HUES64 (cell line): ENCODE measurements at regions not wholly inside any gene's neighbourhood (a gene's known extent, or its start where the extent isn't known, plus 50 kb on each side); places are given as distances from the start of the nearest gene placed in this dataset.

Source experiments
- H3K27ac ChIP-seq: 2 replicates; pipeline ENCODE4 v1.7.0; 2013; ENCODE audit warnings: low read depth, low read length, inconsistent platforms
- H3K27me3 ChIP-seq: 2 replicates; pipeline ENCODE4 v1.6.1; 2013; ENCODE audit warnings: mild to moderate bottlenecking, low read length; ENCODE audit not compliant: insufficient read depth
- H3K36me3 ChIP-seq: 2 replicates; pipeline ENCODE4 v1.6.1; 2013; ENCODE audit warnings: mild to moderate bottlenecking, low read length; ENCODE audit not compliant: insufficient read depth
- H3K4me1 ChIP-seq: 2 replicates; pipeline ENCODE4 v1.6.1; 2013; ENCODE audit warnings: mild to moderate bottlenecking, low read length, moderate library complexity; ENCODE audit not compliant: insufficient read depth
- H3K4me3 ChIP-seq: 2 replicates; pipeline ENCODE4 v1.5.1; 2013; ENCODE audit warnings: mild to moderate bottlenecking, low read length, moderate library complexity
- H3K9ac ChIP-seq: 2 replicates; pipeline ENCODE4 v1.6.1; 2013; ENCODE audit warnings: mild to moderate bottlenecking, low read depth, low read length
- H3K9me3 ChIP-seq: 2 replicates; pipeline ENCODE4 v1.6.1; 2013; ENCODE audit warnings: low read depth, low read length; ENCODE audit not compliant: insufficient read depth
- WGBS: fragments of 150-250, 120-280 bp; methylation state at CpG from one replicate; pipeline ENCODE4 v1.1.7; 2013; ENCODE audit warnings: missing lambda C conversion rate; 5-methylcytosine and 5-hydroxymethylcytosine counted together

- Histone ChIP-seq H3K27ac (no peak overlapping the region), H3K4me1 (peaks cover 3% of the 10 kb centered on the region), H3K27me3 (no peaks in the 10 kb centered on the region), H3K4me3 (no peak overlapping the region), H3K36me3 (no peaks in the 10 kb centered on the region), H3K9me3 (peaks cover 26% of the 10 kb centered on the region), H3K9ac (no peak overlapping the region)
- WGBS, result 93% methylated on average over 11 of the region's 11 CpGs
Measured at GRCh38 chr10:31700181-31700611, 228.4 kb downstream of the ARHGAP12 start.

GRCh38 chr10:31698181-31698830 lies 230.3 kb downstream of the ARHGAP12 start:
- Histone ChIP-seq H3K4me1 (peaks cover 13% of the 10 kb centered on the region), H3K27ac (no peak overlapping the region), H3K27me3 (no peaks in the 10 kb centered on the region), H3K4me3 (no peak overlapping the region), H3K9me3 (peaks cover 10% of the 10 kb centered on the region), H3K9ac (no peak overlapping the region), H3K36me3 (no peaks in the 10 kb centered on the region)
- WGBS, result 88% methylated on average over 10 of the region's 11 CpGs

- H3K4me1 ChIP-seq, result peaks cover 13% of the 10 kb centered on the region
- no peak overlapping the region for H3K9ac ChIP-seq
- H3K9me3 ChIP-seq, result peaks cover 3% of the 10 kb centered on the region
- no peak overlapping the region for H3K4me3 ChIP-seq
- H3K27me3 ChIP-seq, result no peaks in the 10 kb centered on the region
- no peaks in the 10 kb centered on the region for H3K36me3 ChIP-seq
- 84% methylated on average over 19 of the region's 19 CpGs for WGBS
- H3K27ac ChIP-seq, result no peak overlapping the region
Measured at GRCh38 chr10:31697271-31698180, 231.1 kb downstream of the ARHGAP12 start.

DNA sequence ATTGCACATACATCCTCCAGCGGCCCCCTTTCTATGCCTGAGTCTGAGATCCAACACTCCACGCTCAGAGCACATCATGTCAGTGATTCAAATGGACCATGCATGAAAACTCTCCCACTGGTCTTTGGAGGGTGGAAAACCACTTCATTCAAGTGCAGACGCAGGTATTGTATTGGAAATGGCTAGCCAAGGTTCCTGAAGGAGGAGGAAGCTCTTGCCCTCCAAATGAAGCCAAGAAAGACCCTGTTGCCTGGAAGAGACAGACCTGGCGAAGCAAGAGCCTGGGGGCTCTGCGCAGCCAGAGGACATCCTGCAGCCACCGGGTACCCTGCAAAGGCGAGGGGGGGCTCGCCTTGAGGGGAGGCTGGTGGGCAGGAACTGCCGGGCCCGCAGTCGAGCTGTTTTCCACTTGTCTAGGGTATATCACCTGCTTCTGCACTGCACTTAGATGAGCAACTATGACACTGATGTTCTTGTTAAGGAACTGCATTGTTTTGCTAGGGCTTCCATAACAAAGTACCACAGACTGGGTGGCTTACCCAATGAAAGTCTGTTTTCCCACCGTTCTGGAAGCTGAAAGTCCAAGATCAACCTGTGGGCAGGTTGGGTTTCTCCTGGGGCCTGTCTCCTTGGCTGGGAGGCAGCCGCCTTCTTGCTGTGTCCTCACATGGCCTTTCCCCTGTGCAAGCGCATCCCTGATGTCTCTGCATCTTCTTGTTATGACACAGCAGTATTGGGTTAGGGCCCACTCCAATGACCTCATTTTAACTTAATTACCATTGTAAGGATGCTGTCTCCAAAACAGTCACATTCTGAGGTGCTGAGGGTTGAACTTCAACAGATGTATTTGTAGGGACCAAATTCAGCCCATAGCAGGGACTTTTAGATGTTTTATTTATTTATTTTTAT lies 233.4 kb downstream of the ARHGAP12 start:
- peak overlapping the region; percentile 2; the same call in 1 of the 2 replicates for H3K27ac ChIP-seq
- no peaks in the 10 kb centered on the region for H3K36me3 ChIP-seq
- WGBS, result 72% methylated on average over 14 of the region's 14 CpGs
- no peak overlapping the region for H3K4me3 ChIP-seq
- no peaks in the 10 kb centered on the region for H3K27me3 ChIP-seq
- no peak overlapping the region for H3K9ac ChIP-seq
- peaks cover 13% of the 10 kb centered on the region for H3K4me1 ChIP-seq
- peaks cover 4% of the 10 kb centered on the region; the same call in 1 of the 2 replicates for H3K9me3 ChIP-seq

- H3K27ac ChIP-seq, result no peak overlapping the region
- peaks cover 13% of the 10 kb centered on the region for H3K4me1 ChIP-seq
- no peaks in the 10 kb centered on the region for H3K36me3 ChIP-seq
- no peak overlapping the region for H3K4me3 ChIP-seq
- peaks cover 14% of the 10 kb centered on the region for H3K9me3 ChIP-seq
- H3K9ac ChIP-seq, result no peak overlapping the region
- 81% methylated on average over 6 of the region's 6 CpGs for WGBS
- no peaks in the 10 kb centered on the region for H3K27me3 ChIP-seq
Measured at GRCh38 chr10:31694126-31694685, 234.4 kb downstream of the ARHGAP12 start.

DNA sequence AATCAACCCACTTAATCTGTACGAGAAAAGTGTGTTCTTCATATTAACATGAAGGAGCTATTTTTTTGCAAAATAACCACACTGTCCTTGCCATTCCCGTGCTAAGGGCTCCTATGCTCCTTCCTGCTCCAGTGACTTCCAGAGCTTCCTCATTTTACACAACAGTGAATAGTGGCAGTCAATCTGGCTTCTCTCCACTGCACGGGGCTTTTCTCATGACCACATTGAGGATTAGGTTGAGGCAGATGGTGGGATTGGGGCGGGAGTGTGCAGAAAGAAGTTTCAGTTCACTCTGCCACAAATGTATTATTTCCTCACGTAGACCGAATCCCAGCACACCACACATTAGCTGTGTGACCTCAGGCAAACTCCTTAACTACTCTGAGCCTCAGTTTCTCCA lies 235.1 kb downstream of the ARHGAP12 start:
- no peak overlapping the region for H3K9ac ChIP-seq
- H3K27me3 ChIP-seq, result no peaks in the 10 kb centered on the region
- 95% methylated on average over 6 of the region's 6 CpGs for WGBS
- no peak overlapping the region for H3K4me3 ChIP-seq
- H3K36me3 ChIP-seq, result no peaks in the 10 kb centered on the region
- H3K27ac ChIP-seq, result no peak overlapping the region
- peaks cover 18% of the 10 kb centered on the region for H3K9me3 ChIP-seq
- H3K4me1 ChIP-seq, result peaks cover 13% of the 10 kb centered on the region

DNA sequence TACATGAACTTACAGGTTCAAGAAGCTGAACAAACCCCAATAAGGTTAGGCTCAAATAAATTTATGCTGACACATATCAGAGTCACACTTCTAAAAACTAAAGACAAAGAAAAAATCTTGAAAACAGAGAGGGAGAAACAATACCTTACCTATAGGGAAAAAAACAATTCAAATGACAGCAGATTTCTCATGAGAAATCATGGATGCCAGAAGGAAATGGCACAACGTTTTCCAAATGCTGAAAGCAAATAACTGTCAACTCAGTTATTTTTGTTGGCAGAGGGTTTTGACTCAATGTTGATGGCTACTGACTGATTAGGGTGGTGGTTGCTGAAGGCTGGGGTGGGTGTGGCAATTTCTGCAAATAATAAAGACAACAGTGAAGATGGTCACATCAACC lies 239.4 kb downstream of the ARHGAP12 start:
- H3K27ac ChIP-seq, result no peak overlapping the region
- H3K9ac ChIP-seq, result no peak overlapping the region
- H3K4me3 ChIP-seq, result no peak overlapping the region
- 84% methylated on average over 1 of the region's 1 CpG for WGBS
- H3K27me3 ChIP-seq, result no peaks in the 10 kb centered on the region
- H3K4me1 ChIP-seq, result 0 out of 2 replicates have a peak, but pooled peaks cover under 1% of the 10 kb centered on the region
- H3K36me3 ChIP-seq, result no peaks in the 10 kb centered on the region
- H3K9me3 ChIP-seq, result peaks cover 49% of the 10 kb centered on the region

GRCh38 chr10:31687663-31688482 lies 240.8 kb downstream of the ARHGAP12 start:
- no peaks in the 10 kb centered on the region for H3K27me3 ChIP-seq
- no peak overlapping the region for H3K27ac ChIP-seq
- no peaks in the 10 kb centered on the region for H3K36me3 ChIP-seq
- no peaks in the 10 kb centered on the region for H3K4me1 ChIP-seq
- 75% methylated on average over 3 of the region's 3 CpGs for WGBS
- peaks cover 62% of the 10 kb centered on the region for H3K9me3 ChIP-seq
- H3K9ac ChIP-seq, result no peak overlapping the region
- no peak overlapping the region for H3K4me3 ChIP-seq

DNA sequence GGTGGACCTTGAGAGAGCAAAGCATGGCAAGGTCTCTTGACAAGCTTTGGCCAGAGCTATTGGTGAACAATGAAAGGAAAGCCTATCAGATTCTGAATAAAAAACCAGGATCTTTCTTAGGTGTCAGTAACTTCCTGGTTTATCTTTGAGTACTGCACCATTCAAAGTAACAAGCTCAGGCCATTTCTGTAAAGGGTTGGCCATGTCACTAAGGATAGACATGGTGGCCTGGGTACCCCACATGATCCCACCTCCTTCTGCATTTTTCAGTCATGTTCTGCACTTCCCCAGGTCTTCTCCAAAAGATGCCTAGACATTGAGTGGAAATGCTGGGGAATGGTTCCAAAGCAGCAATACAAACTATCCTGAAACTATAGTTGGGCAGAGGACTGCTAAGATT lies 242.0 kb downstream of the ARHGAP12 start:
- H3K4me3 ChIP-seq, result no peak overlapping the region
- H3K9me3 ChIP-seq, result peaks cover 72% of the 10 kb centered on the region
- H3K36me3 ChIP-seq, result no peaks in the 10 kb centered on the region
- H3K27me3 ChIP-seq, result no peaks in the 10 kb centered on the region
- no peak overlapping the region for H3K27ac ChIP-seq
- no peak overlapping the region for H3K9ac ChIP-seq
- no peaks in the 10 kb centered on the region for H3K4me1 ChIP-seq

DNA sequence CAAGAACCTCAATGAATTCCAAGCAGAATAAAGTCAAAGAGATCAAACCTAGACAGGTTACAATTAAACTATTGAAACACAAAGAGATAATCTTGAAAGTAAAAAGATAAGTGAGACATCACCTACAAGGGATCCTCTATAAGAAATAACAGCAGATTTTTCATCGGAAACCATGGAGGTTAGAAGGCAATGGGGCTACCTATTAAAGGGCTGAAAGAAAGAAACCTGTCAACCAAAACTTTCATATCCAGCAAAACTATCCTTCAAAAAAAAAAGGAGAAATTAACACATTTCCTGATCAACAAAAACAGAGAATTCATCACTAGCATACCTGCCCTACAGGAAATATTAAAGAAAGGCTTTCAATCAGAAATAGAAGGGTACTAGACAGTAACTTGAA lies 244.9 kb downstream of the ARHGAP12 start:
- Histone ChIP-seq H3K27me3 (no peaks in the 10 kb centered on the region), H3K36me3 (no peaks in the 10 kb centered on the region), H3K4me3 (no peak overlapping the region), H3K9ac (no peak overlapping the region), H3K27ac (no peak overlapping the region), H3K4me1 (peaks cover 2% of the 10 kb centered on the region; the same call in 1 of the 2 replicates), H3K9me3 (peaks cover 58% of the 10 kb centered on the region)
- WGBS, result 100% methylated on average over 1 of the region's 1 CpG
